ENCODE measurements at regions not wholly inside any gene's neighbourhood (a gene's known extent, or its start where the extent isn't known, plus 50 kb on each side); places are given as distances from the start of the nearest gene placed in this dataset.

GRCh38 chr3:59690886-59691285 lies 641.1 kb upstream of the CFAP20DC start:
- Histone ChIP-seq H3K79me2 (no peaks in the 10 kb centered on the region), H4K20me1 (ENCODE audit: insufficient read depth, poor library complexity, severe bottlenecking) (no peaks in the 10 kb centered on the region), H3K9me3 (ENCODE audit: low read depth) (no peaks in the 10 kb centered on the region), H3K9me2 (replicated peaks; ENCODE audit: insufficient read depth) (no peaks in the 10 kb centered on the region), H3K27ac (no peak overlapping the region), H3K27me3 (no peaks in the 10 kb centered on the region), H3K4me2 (no peak overlapping the region), H2AFZ (no peak overlapping the region), H3K36me3 (replicated peaks; ENCODE audit: insufficient read depth, low read depth) (no peaks in the 10 kb centered on the region), H3K4me3 (no peak overlapping the region), H3K4me1 (ENCODE audit: insufficient read depth) (no peaks in the 10 kb centered on the region)
- no peak for DNase-seq (ENCODE audit: low spot score)
- WGBS (ENCODE audit: low lambda C conversion rate, missing lambda C conversion rate), result 75% methylated on average over 2 of the region's 2 CpGs
- TF ChIP-seq CTCF (IDR thresholded peaks at IDR 0.05; ENCODE audit: poor library complexity) (no peak), EZH2phosphoT487 (IDR thresholded peaks at IDR 0.05; ENCODE audit: low read depth, severe bottlenecking, unreplicated experiment) (no peak), EZH2 (IDR thresholded peaks at IDR 0.05; ENCODE audit: borderline replicate concordance) (no peak)

GRCh38 chr3:59688636-59689035 lies 638.8 kb upstream of the CFAP20DC start:
- Histone ChIP-seq H3K4me2 (no peak overlapping the region), H4K20me1 (ENCODE audit: insufficient read depth, poor library complexity, severe bottlenecking) (no peaks in the 10 kb centered on the region), H3K9me3 (ENCODE audit: low read depth) (no peaks in the 10 kb centered on the region), H3K9me2 (replicated peaks; ENCODE audit: insufficient read depth) (no peaks in the 10 kb centered on the region), H3K4me3 (no peak overlapping the region), H3K27me3 (no peaks in the 10 kb centered on the region), H2AFZ (no peak overlapping the region), H3K27ac (no peak overlapping the region), H3K4me1 (ENCODE audit: insufficient read depth) (no peaks in the 10 kb centered on the region), H3K79me2 (no peaks in the 10 kb centered on the region), H3K36me3 (replicated peaks; ENCODE audit: insufficient read depth, low read depth) (no peaks in the 10 kb centered on the region)
- DNase-seq (ENCODE audit: low spot score), result no peak
- TF ChIP-seq EZH2 (IDR thresholded peaks at IDR 0.05; ENCODE audit: borderline replicate concordance) (no peak), EZH2phosphoT487 (IDR thresholded peaks at IDR 0.05; ENCODE audit: low read depth, severe bottlenecking, unreplicated experiment) (no peak), CTCF (IDR thresholded peaks at IDR 0.05; ENCODE audit: poor library complexity) (no peak)
- 56% methylated on average over 2 of the region's 2 CpGs for WGBS (ENCODE audit: low lambda C conversion rate, missing lambda C conversion rate)

GRCh38 chr3:59685432-59685831 lies 635.6 kb upstream of the CFAP20DC start:
- Histone ChIP-seq H3K36me3 (replicated peaks; ENCODE audit: insufficient read depth, low read depth) (no peaks in the 10 kb centered on the region), H3K4me2 (no peak overlapping the region), H3K4me1 (ENCODE audit: insufficient read depth) (no peaks in the 10 kb centered on the region), H3K4me3 (no peak overlapping the region), H3K9me2 (replicated peaks; ENCODE audit: insufficient read depth) (no peaks in the 10 kb centered on the region), H4K20me1 (ENCODE audit: insufficient read depth, poor library complexity, severe bottlenecking) (no peaks in the 10 kb centered on the region), H3K27me3 (no peaks in the 10 kb centered on the region), H2AFZ (no peak overlapping the region), H3K79me2 (no peaks in the 10 kb centered on the region), H3K9me3 (ENCODE audit: low read depth) (no peaks in the 10 kb centered on the region), H3K27ac (no peak overlapping the region)
- WGBS (ENCODE audit: low lambda C conversion rate, missing lambda C conversion rate), result 83% methylated on average over 3 of the region's 3 CpGs
- TF ChIP-seq CTCF (IDR thresholded peaks at IDR 0.05; ENCODE audit: poor library complexity) (no peak), EZH2phosphoT487 (IDR thresholded peaks at IDR 0.05; ENCODE audit: low read depth, severe bottlenecking, unreplicated experiment) (no peak), EZH2 (IDR thresholded peaks at IDR 0.05; ENCODE audit: borderline replicate concordance) (no peak)
- DNase-seq (ENCODE audit: low spot score), result no peak

GRCh38 chr3:59684766-59685165 lies 634.9 kb upstream of the CFAP20DC start:
- H3K79me2 ChIP-seq, result no peaks in the 10 kb centered on the region
- no peaks in the 10 kb centered on the region for H3K9me2 ChIP-seq (replicated peaks; ENCODE audit: insufficient read depth)
- H3K36me3 ChIP-seq (replicated peaks; ENCODE audit: insufficient read depth, low read depth), result no peaks in the 10 kb centered on the region
- DNase-seq (ENCODE audit: low spot score), result no peak
- no peak overlapping the region for H3K4me2 ChIP-seq
- WGBS (ENCODE audit: low lambda C conversion rate, missing lambda C conversion rate), result 94% methylated on average over 1 of the region's 1 CpG
- no peak overlapping the region for H2AFZ ChIP-seq
- H3K27me3 ChIP-seq, result no peaks in the 10 kb centered on the region
- H4K20me1 ChIP-seq (ENCODE audit: insufficient read depth, poor library complexity, severe bottlenecking), result no peaks in the 10 kb centered on the region
- H3K4me1 ChIP-seq (ENCODE audit: insufficient read depth), result no peaks in the 10 kb centered on the region
- H3K9me3 ChIP-seq (ENCODE audit: low read depth), result no peaks in the 10 kb centered on the region
- TF ChIP-seq CTCF (IDR thresholded peaks at IDR 0.05; ENCODE audit: poor library complexity) (no peak), EZH2phosphoT487 (IDR thresholded peaks at IDR 0.05; ENCODE audit: low read depth, severe bottlenecking, unreplicated experiment) (no peak), EZH2 (IDR thresholded peaks at IDR 0.05; ENCODE audit: borderline replicate concordance) (no peak)
- H3K27ac ChIP-seq, result no peak overlapping the region
- no peak overlapping the region for H3K4me3 ChIP-seq

All from hepatocyte (in vitro differentiated cells).